HCT116 (cell line): ENCODE measurements at regions not wholly inside any gene's neighbourhood (a gene's known extent, or its start where the extent isn't known, plus 50 kb on each side); places are given as distances from the start of the nearest gene placed in this dataset.

ENCODE experiments used
- ATAC-seq: fragments of 200-7000 bp; cut with Tn5 transposase; 2 replicates; pipeline ENCODE4 v1.9.1; 2020; ENCODE audit warnings: mild to moderate bottlenecking, moderate library complexity
- BruUV-seq: library from RNA; stranded (reverse); fragments of 400-500 nt; replicated peaks from 2 replicates; lab custom pipeline; 2021; lab: Mats Ljungman, UMichigan
- CTCF ChIA-PET: fragments of 300-600 bp; sonication (Branson Sonifier 250); formaldehyde crosslinking; loops from one replicate; lab custom pipeline; 2021; ENCODE audit warnings: antibody characterized with exemption; lab: Charles Lee
- POLR2A ChIA-PET: fragments of 300-600, 350-600 bp; sonication (Branson Sonifier 250); formaldehyde crosslinking; loops from one replicate; lab custom pipeline; 2021; ENCODE audit warnings: antibody characterized with exemption; lab: Charles Lee
- RAD21 ChIA-PET, 2 experiments: fragments of 300-600 bp; sonication (Branson Sonifier 250); formaldehyde crosslinking; loops; one replicate each; lab custom pipeline; 2023; ENCODE audit warnings: low total read pairs in 2 of 2; ENCODE audit not compliant: uncharacterized antibody in 2 of 2, unreplicated experiment in 2 of 2, low non-redundant PET in 1 of 2; lab: Charles Lee
- DNase-seq: peaks from one replicate; pipeline ENCODE4 v3.0.0-alpha.2; 2010; ENCODE audit warnings: low read depth, low spot score
- H2AFZ ChIP-seq: fragments of 200-600 bp; shearing (Covaris generic), sonication (generic); 2 replicates; pipeline ENCODE4 v1.6.1; 2017; ENCODE audit warnings: low read depth, mixed run types, mixed read lengths, antibody characterized with exemption, low read length; ENCODE audit not compliant: poor library complexity, severe bottlenecking
- H3K27ac ChIP-seq: 2 replicates; pipeline ENCODE4 v1.5.1; 2012; ENCODE audit warnings: low read depth, low read length
- H3K27me3 ChIP-seq: fragments of 200-600 bp; sonication (generic); 2 replicates; pipeline ENCODE4 v1.6.1; 2016; ENCODE audit warnings: mixed run types, low read length, mixed read lengths; ENCODE audit not compliant: insufficient read depth
- H3K36me3 ChIP-seq, 2 experiments: fragments of 200-500 bp in 1 of 2; fragments of 200-600 bp in 1 of 2; sonication (Bioruptor generic) in 1 of 2; sonication (generic) in 1 of 2; 2 replicates each; pipeline versions ENCODE4 v1.5.1 to v1.6.1; 2014 to 2016; ENCODE audit warnings: low read length in 2 of 2, inconsistent platforms in 1 of 2, mixed read lengths in 1 of 2, mixed run types in 1 of 2; ENCODE audit not compliant: insufficient read depth in 2 of 2, control insufficient read depth in 1 of 2
- H3K4me1 ChIP-seq, 2 experiments: fragments of 200-600 bp in 1 of 2; sonication (generic) in 1 of 2; 2 replicates each; pipeline versions ENCODE4 v1.5.1 to v1.6.1; 2012 to 2017; ENCODE audit warnings: low read length in 2 of 2, inconsistent platforms in 1 of 2, mild to moderate bottlenecking in 1 of 2, mixed read lengths in 1 of 2, mixed run types in 1 of 2, moderate library complexity in 1 of 2; ENCODE audit not compliant: insufficient read depth in 2 of 2, control insufficient read depth in 1 of 2
- H3K4me2 ChIP-seq: fragments of 200-600 bp; sonication (generic); 2 replicates; pipeline ENCODE4 v1.6.1; 2017; ENCODE audit warnings: mixed run types, low read length, mixed read lengths
- H3K4me3 ChIP-seq, 2 experiments: fragments of 200-600 bp in 1 of 2; sonication (generic) in 1 of 2; replicated peaks in 1 of 2; 2 replicates each; pipeline ENCODE4 v1.5.1; 2011 to 2016; ENCODE audit warnings: low read length in 2 of 2, control low read depth in 1 of 2, low read depth in 1 of 2, mild to moderate bottlenecking in 1 of 2, mixed read lengths in 1 of 2, mixed run types in 1 of 2
- H3K79me2 ChIP-seq: fragments of 200-600 bp; sonication (generic); 2 replicates; pipeline ENCODE4 v1.6.1; 2017; ENCODE audit warnings: mild to moderate bottlenecking, mixed run types, low read length, moderate library complexity, mixed read lengths; ENCODE audit not compliant: insufficient read depth
- H3K9ac ChIP-seq: fragments of 200-600 bp; sonication (generic); 2 replicates; pipeline ENCODE4 v1.6.1; 2016; ENCODE audit warnings: low read length, mixed read lengths
- H3K9me2 ChIP-seq: fragments of 200-600 bp; sonication (generic), shearing (Covaris generic); 2 replicates; pipeline ENCODE4 v1.6.1; 2017; ENCODE audit warnings: mixed run types, mild to moderate bottlenecking, moderate library complexity; ENCODE audit not compliant: insufficient read depth
- H3K9me3 ChIP-seq, 2 experiments: fragments of 200-500 bp in 1 of 2; fragments of 200-600 bp in 1 of 2; sonication (Bioruptor generic) in 1 of 2; sonication (generic) in 1 of 2; 2 replicates each; pipeline ENCODE4 v1.6.1; 2014 to 2017; ENCODE audit warnings: low read length in 2 of 2, mixed read lengths in 2 of 2, inconsistent platforms in 1 of 2, low read depth in 1 of 2, mild to moderate bottlenecking in 1 of 2, mixed run types in 1 of 2, moderate library complexity in 1 of 2; ENCODE audit not compliant: control insufficient read depth in 1 of 2, insufficient read depth in 1 of 2
- H4K20me1 ChIP-seq: fragments of 200-600 bp; sonication (generic), shearing (Covaris generic); 2 replicates; pipeline ENCODE4 v1.6.1; 2017; ENCODE audit warnings: mixed run types, mild to moderate bottlenecking, moderate library complexity; ENCODE audit not compliant: insufficient read depth
- CEBPB ChIP-seq: IDR thresholded peaks from 2 replicates; pipeline ENCODE4 v1.6.1; 2012; ENCODE audit warnings: low read depth
- EZH2 ChIP-seq: fragments of 200-600 bp; sonication (generic); IDR thresholded peaks from 2 replicates; pipeline ENCODE4 v1.6.1; 2017; ENCODE audit warnings: antibody characterized with exemption, mixed run types
- RAD21 ChIP-seq: IDR thresholded peaks from 2 replicates; pipeline ENCODE4 v1.6.1; 2012; ENCODE audit warnings: low read depth, mild to moderate bottlenecking
- REST ChIP-seq: IDR thresholded peaks from 2 replicates; pipeline ENCODE4 v1.6.1; 2012; ENCODE audit warnings: low read depth
- SRF ChIP-seq: IDR thresholded peaks from 2 replicates; pipeline ENCODE4 v1.6.1; 2012; ENCODE audit warnings: low read depth
- ZNF274 ChIP-seq: fragments of 200-500 bp; sonication (Bioruptor generic); IDR thresholded peaks from 2 replicates; pipeline ENCODE4 v1.6.1; 2014; ENCODE audit warnings: mild to moderate bottlenecking, low read depth, low read length, inconsistent platforms
- intact Hi-C: fragments of 100-400 bp; cut with micrococcal nuclease; formaldehyde crosslinking; loops from 2 replicates; pipeline ENCODE4 v1.10.0; 2022
- TF ChIP-seq, protein P1 (sequence below): IDR thresholded peaks from 2 replicates; pipeline ENCODE4 v1.6.1; 2011; ENCODE audit warnings: mild to moderate bottlenecking, low read length, moderate library complexity; ENCODE audit not compliant: insufficient replicate concordance; ENCODE audit errors: extremely low read depth

GRCh38 chr3:181076558-181076957 is 87.0 kb upstream of the DNAJC19 start:
- Histone ChIP-seq H3K9me3 (no peaks in the 10 kb centered on the region), H3K36me3 (no peaks in the 10 kb centered on the region), H3K79me2 (no peaks in the 10 kb centered on the region), H4K20me1 (no peaks in the 10 kb centered on the region), H3K27me3 (peaks cover 9% of the 10 kb centered on the region; the same call in 1 of the 2 replicates), H3K9ac (no peak overlapping the region), H3K4me2 (no peak overlapping the region), H3K27ac (no peak overlapping the region), H3K4me3 (no peak overlapping the region), H3K9me2 (no peaks in the 10 kb centered on the region), H2AFZ (no peak overlapping the region), H3K4me1 (no peaks in the 10 kb centered on the region)
- CTCF ChIA-PET, result no interaction called here
- RAD21 ChIA-PET, result no interaction called here
- DNase-seq, result no peak
- POLR2A ChIA-PET, result no interaction called here
- no peak for ATAC-seq
- intact Hi-C loops, result no loop called here
- TF ChIP-seq REST (no peak), SRF (no peak), CEBPB (no peak), ZNF274 (no peak), RAD21 (0 out of 2 replicates have a peak, but pooled peaks have one; percentile 4), EZH2 (no peak)
- TF ChIP-seq, protein P1, sequence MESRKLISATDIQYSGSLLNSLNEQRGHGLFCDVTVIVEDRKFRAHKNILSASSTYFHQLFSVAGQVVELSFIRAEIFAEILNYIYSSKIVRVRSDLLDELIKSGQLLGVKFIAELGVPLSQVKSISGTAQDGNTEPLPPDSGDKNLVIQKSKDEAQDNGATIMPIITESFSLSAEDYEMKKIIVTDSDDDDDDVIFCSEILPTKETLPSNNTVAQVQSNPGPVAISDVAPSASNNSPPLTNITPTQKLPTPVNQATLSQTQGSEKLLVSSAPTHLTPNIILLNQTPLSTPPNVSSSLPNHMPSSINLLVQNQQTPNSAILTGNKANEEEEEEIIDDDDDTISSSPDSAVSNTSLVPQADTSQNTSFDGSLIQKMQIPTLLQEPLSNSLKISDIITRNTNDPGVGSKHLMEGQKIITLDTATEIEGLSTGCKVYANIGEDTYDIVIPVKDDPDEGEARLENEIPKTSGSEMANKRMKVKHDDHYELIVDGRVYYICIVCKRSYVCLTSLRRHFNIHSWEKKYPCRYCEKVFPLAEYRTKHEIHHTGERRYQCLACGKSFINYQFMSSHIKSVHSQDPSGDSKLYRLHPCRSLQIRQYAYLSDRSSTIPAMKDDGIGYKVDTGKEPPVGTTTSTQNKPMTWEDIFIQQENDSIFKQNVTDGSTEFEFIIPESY, result no peak
- BruUV-seq, result no TSS peak
